ENCODE measurements at regions not wholly inside any gene's neighbourhood (a gene's known extent, or its start where the extent isn't known, plus 50 kb on each side); places are given as distances from the start of the nearest gene placed in this dataset.
A peak's percentile ranks its signal among the peaks of the same experiment; 100 is the strongest.

GRCh38 chr1:239995281-239995680, 96.4 kb upstream of the FMN2 start:
- no peaks in the 10 kb centered on the region for H3K36me3 ChIP-seq
- H3K4me1 ChIP-seq, result peaks cover 11% of the 10 kb centered on the region
- no peak overlapping the region for H3K27ac ChIP-seq
- no peak for DNase-seq (ENCODE audit: low spot score in 2 of 2)
- no peaks in the 10 kb centered on the region for H3K9me3 ChIP-seq
- H3K27me3 ChIP-seq, result peaks cover 58% of the 10 kb centered on the region
- TF ChIP-seq EP300 (IDR thresholded peaks at IDR 0.05) (no peak), POLR2AphosphoS5 (IDR thresholded peaks at IDR 0.05) (no peak), POLR2A (IDR thresholded peaks at IDR 0.05) (no peak), CTCF (IDR thresholded peaks at IDR 0.05) (no peak)
- no peak overlapping the region for H3K4me3 ChIP-seq
- WGBS, result 79% methylated on average over 3 of the region's 3 CpGs

GRCh38 chr1:239997160-239997514, 94.5 kb upstream of the FMN2 start:
- Histone ChIP-seq H3K4me1 (peaks cover 11% of the 10 kb centered on the region), H3K27me3 (peaks cover 63% of the 10 kb centered on the region), H3K36me3 (no peaks in the 10 kb centered on the region), H3K27ac (no peak overlapping the region), H3K4me3 (peak overlapping the region; percentile 30), H3K9me3 (no peaks in the 10 kb centered on the region)
- DNase-seq (ENCODE audit: low spot score in 2 of 2), result no peak
- WGBS, result 67% methylated on average over 6 of the region's 6 CpGs
- TF ChIP-seq EP300 (IDR thresholded peaks at IDR 0.05) (no peak), POLR2A (IDR thresholded peaks at IDR 0.05) (no peak), POLR2AphosphoS5 (IDR thresholded peaks at IDR 0.05) (no peak), CTCF (IDR thresholded peaks at IDR 0.05) (no peak)

- no peaks in the 10 kb centered on the region for H3K36me3 ChIP-seq
- H3K27ac ChIP-seq, result no peak overlapping the region
- WGBS, result 4% methylated on average over 38 of the region's 104 CpGs
- no peak for DNase-seq (ENCODE audit: low spot score in 2 of 2)
- TF ChIP-seq POLR2AphosphoS5 (IDR thresholded peaks at IDR 0.05), result no peak
- no peak for TF ChIP-seq POLR2A (IDR thresholded peaks at IDR 0.05)
- no peak for TF ChIP-seq CTCF (IDR thresholded peaks at IDR 0.05)
- TF ChIP-seq EP300 (IDR thresholded peaks at IDR 0.05), result no peak
- H3K4me1 ChIP-seq, result peaks cover 11% of the 10 kb centered on the region
- H3K4me3 ChIP-seq, result peak overlapping the region; percentile 30
- H3K9me3 ChIP-seq, result no peaks in the 10 kb centered on the region
- peaks cover 62% of the 10 kb centered on the region for H3K27me3 ChIP-seq
These were observed 94.0 kb upstream of the FMN2 start for GRCh38 chr1:239997515-239998311.

- Histone ChIP-seq H3K4me3 (peak overlapping the region; percentile 30), H3K27me3 (peaks cover 57% of the 10 kb centered on the region)
These were observed 93.4 kb upstream of the FMN2 start for GRCh38 chr1:239998312-239998649.

More at GRCh38 chr1:239998312-239998649, 93.4 kb upstream of the FMN2 start:
- H3K9me3 ChIP-seq, result no peaks in the 10 kb centered on the region
- H3K4me1 ChIP-seq, result peaks cover 11% of the 10 kb centered on the region
- H3K36me3 ChIP-seq, result no peaks in the 10 kb centered on the region
- WGBS, result 35% methylated on average over 3 of the region's 3 CpGs
- H3K27ac ChIP-seq, result no peak overlapping the region
- TF ChIP-seq POLR2A (IDR thresholded peaks at IDR 0.05) (no peak), EP300 (IDR thresholded peaks at IDR 0.05) (no peak), CTCF (IDR thresholded peaks at IDR 0.05) (no peak), POLR2AphosphoS5 (IDR thresholded peaks at IDR 0.05) (no peak)
- no peak for DNase-seq (ENCODE audit: low spot score in 2 of 2)

Data from suprapubic skin (tissue), 4 donors.